Liver (tissue), 8 donors: ENCODE measurements at regions not wholly inside any gene's neighbourhood (a gene's known extent, or its start where the extent isn't known, plus 50 kb on each side); places are given as distances from the start of the nearest gene placed in this dataset.
"Not testable (repeated sequence)": the region's sequence is repeated elsewhere in the genome, so short reads cannot be mapped to it uniquely, and the experiment has no call there.

Experiments used
- DNase-seq: peaks from one replicate; pipeline ENCODE4 v3.0.0-alpha.2; 2017; ENCODE audit warnings: low spot score
- H3K27ac ChIP-seq, 2 donors: one replicate each; pipeline ENCODE4 v1.7.0; 2013; ENCODE audit warnings: inconsistent platforms in 2 of 2, low read length in 2 of 2, control low read depth in 1 of 2, low read depth in 1 of 2, mild to moderate bottlenecking in 1 of 2
- H3K27me3 ChIP-seq, 4 donors: one replicate each; pipeline versions ENCODE4 v1.6.1 to v1.7.0; 2013; ENCODE audit warnings: low read length in 3 of 4, inconsistent platforms in 1 of 4, mild to moderate bottlenecking in 1 of 4, moderate library complexity in 1 of 4; ENCODE audit not compliant: control insufficient read depth in 4 of 4, insufficient read depth in 4 of 4
- H3K36me3 ChIP-seq, 4 donors: one replicate each; pipeline versions ENCODE4 v1.6.1 to v1.7.0; 2013; ENCODE audit warnings: low read length in 3 of 4, mild to moderate bottlenecking in 3 of 4, low read depth in 1 of 4, moderate library complexity in 1 of 4; ENCODE audit not compliant: control insufficient read depth in 4 of 4, insufficient read depth in 3 of 4
- H3K4me1 ChIP-seq, 4 donors: one replicate each; pipeline versions ENCODE4 v1.6.1 to v1.7.0; 2013; ENCODE audit warnings: low read length in 3 of 4, mild to moderate bottlenecking in 3 of 4, moderate library complexity in 1 of 4; ENCODE audit not compliant: control insufficient read depth in 4 of 4, insufficient read depth in 4 of 4
- H3K4me3 ChIP-seq, 3 donors: one replicate each; pipeline versions ENCODE4 v1.6.1 to v1.7.0; 2013; ENCODE audit warnings: low read length in 3 of 3, control low read depth in 1 of 3, low read depth in 1 of 3, mild to moderate bottlenecking in 1 of 3
- H3K9ac ChIP-seq, 2 donors: one replicate each; pipeline ENCODE4 v1.7.0; 2013; ENCODE audit warnings: low read length in 2 of 2, mild to moderate bottlenecking in 2 of 2, moderate library complexity in 2 of 2, control low read depth in 1 of 2, low read depth in 1 of 2
- H3K9me3 ChIP-seq, 4 donors: one replicate each; pipeline versions ENCODE4 v1.6.1 to v1.7.0; 2013; ENCODE audit warnings: low read length in 3 of 4; ENCODE audit not compliant: control insufficient read depth in 4 of 4
- FOXA1 ChIP-seq: IDR thresholded peaks from 2 replicates; pipeline ENCODE4 v1.6.1; 2016; ENCODE audit warnings: antibody characterized with exemption
- FOXA2 ChIP-seq: IDR thresholded peaks from 2 replicates; pipeline ENCODE4 v1.6.1; 2016; ENCODE audit warnings: antibody characterized with exemption
- GABPA ChIP-seq, 2 donors: IDR thresholded peaks in 1 of 2; conservative IDR thresholded peaks in 1 of 2; 2 replicates each; pipeline ENCODE4 v1.6.1; 2016; ENCODE audit warnings: antibody characterized with exemption in 2 of 2, mild to moderate bottlenecking in 1 of 2, moderate library complexity in 1 of 2
- HNF4A ChIP-seq, 2 donors: conservative IDR thresholded peaks; 2 replicates each; pipeline ENCODE4 v1.6.1; 2016; ENCODE audit warnings: antibody characterized with exemption in 2 of 2, mild to moderate bottlenecking in 2 of 2
- JUND ChIP-seq, 2 donors: IDR thresholded peaks; 2 replicates each; pipeline ENCODE4 v1.6.1; 2016; ENCODE audit warnings: antibody characterized with exemption in 2 of 2
- RAD21 ChIP-seq, 2 donors: IDR thresholded peaks; 2 replicates each; pipeline ENCODE4 v1.6.1; 2016; ENCODE audit warnings: antibody characterized with exemption in 2 of 2, mild to moderate bottlenecking in 2 of 2
- RXRA ChIP-seq, 2 donors: IDR thresholded peaks; 2 replicates each; pipeline ENCODE4 v1.6.1; 2017 to 2018; ENCODE audit warnings: antibody characterized with exemption in 2 of 2, mild to moderate bottlenecking in 1 of 2
- SP1 ChIP-seq: IDR thresholded peaks from 2 replicates; pipeline ENCODE4 v1.6.1; 2018; ENCODE audit warnings: antibody characterized with exemption, mild to moderate bottlenecking
- TAF1 ChIP-seq: conservative IDR thresholded peaks from 2 replicates; pipeline ENCODE4 v1.6.1; 2016; ENCODE audit warnings: antibody characterized with exemption, mild to moderate bottlenecking
- WGBS: extraction: QIAGEN DNeasy Blood & Tissue Kit; methylation state at CpG from one replicate; pipeline ENCODE4 v1.1.7; 2013; 5-methylcytosine and 5-hydroxymethylcytosine counted together
- TF ChIP-seq, protein P1 (sequence below): fragments of 150-350 bp; IDR thresholded peaks from 2 replicates; pipeline ENCODE4 v1.5.1; 2017; ENCODE audit warnings: improper control_type of control experiment, low read depth, low read length; ENCODE audit not compliant: missing input control
- TF ChIP-seq, protein P2 (sequence below): IDR thresholded peaks from 2 replicates; pipeline ENCODE4 v1.6.1; 2016; ENCODE audit warnings: antibody characterized with exemption, mild to moderate bottlenecking
- donor health status: healthy.
- donor health status: healthy.
- donor health status: healthy.
- donor health status: healthy.
- donor health status: healthy.

DNA sequence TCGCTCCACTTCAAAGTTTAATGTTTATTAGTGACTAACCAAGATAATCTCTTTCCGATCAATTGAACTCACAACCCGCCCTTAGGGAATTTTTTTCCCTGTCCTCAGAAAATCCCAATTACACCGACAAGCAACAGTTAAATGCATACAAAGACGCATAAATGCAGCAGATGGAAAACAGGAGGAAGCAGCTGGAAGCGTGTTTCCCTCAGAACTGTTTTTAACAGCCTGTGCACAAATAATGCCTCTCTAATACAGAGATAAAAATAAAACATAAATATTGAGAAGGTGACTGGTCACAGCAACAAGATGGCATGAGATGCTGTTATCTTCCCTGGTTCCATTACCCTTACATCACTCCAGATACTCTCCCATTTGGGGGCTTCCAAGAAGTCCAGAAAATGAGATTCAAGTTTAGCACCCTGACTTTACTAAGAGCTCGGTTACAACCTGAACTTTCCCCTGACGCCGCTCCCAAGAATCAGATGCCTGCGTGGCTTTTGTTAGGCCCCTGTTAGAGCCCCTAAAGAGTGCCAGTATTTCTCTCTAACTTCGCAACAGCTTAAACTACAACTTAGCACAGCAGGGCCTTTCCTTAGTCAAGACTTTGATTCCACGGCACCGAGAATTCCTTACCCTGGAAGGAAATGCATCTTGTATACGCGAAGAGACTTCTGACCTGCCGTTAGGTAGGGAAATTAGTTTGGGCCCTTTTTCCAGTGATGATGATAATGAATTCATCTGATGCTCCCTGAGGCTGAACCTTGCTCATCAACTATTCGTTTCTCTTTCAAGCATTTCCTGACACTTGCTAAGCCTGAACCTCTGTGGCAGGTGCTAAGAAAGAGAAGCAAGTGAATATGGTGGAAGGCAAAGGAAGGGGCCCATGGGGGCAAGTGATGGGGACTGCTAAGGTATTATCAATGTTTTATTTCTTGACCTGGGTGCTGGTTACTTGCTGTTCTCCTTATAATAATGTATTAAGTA is 137.7 kb upstream of the SMYD2 start:
- H3K9me3 ChIP-seq: no peaks in the 10 kb centered on the region
- H3K27ac ChIP-seq: no peak overlapping the region
- DNase-seq: no peak
- WGBS: 79% methylated on average over 17 of the region's 17 CpGs
- no peaks in the 10 kb centered on the region for H3K27me3 ChIP-seq
- no peaks in the 10 kb centered on the region for H3K36me3 ChIP-seq
- no peak for TF ChIP-seq FOXA2
- TF ChIP-seq HNF4A (conservative IDR thresholded peaks at IDR 0.05): no peak
- no peak for TF ChIP-seq SP1
- no peak overlapping the region for H3K9ac ChIP-seq
- H3K4me1 ChIP-seq: no peaks in the 10 kb centered on the region
- no peak overlapping the region for H3K4me3 ChIP-seq

DNA sequence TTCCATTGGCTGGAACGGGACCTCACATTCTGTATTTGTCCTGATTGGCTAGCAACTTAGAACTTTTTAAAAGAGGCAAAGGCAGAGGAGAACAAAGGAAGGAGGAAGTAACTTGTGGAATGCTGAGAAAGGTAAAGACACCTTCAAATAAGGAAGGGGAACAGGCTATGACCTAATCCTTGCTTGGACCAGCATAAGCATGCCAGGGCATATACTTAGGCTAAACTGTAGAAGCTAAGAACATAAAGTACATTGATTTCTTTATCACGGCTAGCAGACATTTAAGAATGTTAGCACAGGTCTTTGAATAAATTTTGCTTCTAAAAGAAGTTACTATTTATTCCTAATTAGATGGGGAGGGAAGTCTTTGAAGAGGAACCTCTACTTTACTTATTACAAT is 136.4 kb upstream of the SMYD2 start:
- H3K27ac ChIP-seq, H3K9ac ChIP-seq, H3K9me3 ChIP-seq, H3K36me3 ChIP-seq, H3K4me1 ChIP-seq, H3K4me3 ChIP-seq, H3K27me3 ChIP-seq, DNase-seq: not testable (repeated sequence)
- 90% methylated on average over 2 of the region's 2 CpGs for WGBS

DNA sequence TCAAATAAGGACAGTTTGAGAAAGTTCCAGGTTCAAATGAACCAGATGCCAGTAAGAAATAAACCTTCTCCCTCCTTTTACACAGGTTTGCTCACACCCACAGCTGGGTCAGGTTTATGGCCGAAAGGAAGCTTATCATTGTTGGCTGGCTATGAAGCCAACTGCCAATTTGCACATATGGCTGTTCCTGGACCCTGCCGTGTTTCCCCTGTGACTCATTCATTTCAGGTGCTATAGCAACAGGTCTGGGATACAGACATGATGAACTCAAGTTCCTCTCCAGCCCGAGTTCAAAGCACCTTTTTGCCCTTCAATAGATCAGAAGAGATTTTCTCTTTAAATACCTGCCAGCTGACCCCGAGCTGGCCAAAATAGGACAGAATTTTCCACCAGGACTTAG is 134.4 kb upstream of the SMYD2 start:
- 72% methylated on average over 4 of the region's 4 CpGs for WGBS
- TF ChIP-seq FOXA1: no peak
- no peak for DNase-seq

DNA sequence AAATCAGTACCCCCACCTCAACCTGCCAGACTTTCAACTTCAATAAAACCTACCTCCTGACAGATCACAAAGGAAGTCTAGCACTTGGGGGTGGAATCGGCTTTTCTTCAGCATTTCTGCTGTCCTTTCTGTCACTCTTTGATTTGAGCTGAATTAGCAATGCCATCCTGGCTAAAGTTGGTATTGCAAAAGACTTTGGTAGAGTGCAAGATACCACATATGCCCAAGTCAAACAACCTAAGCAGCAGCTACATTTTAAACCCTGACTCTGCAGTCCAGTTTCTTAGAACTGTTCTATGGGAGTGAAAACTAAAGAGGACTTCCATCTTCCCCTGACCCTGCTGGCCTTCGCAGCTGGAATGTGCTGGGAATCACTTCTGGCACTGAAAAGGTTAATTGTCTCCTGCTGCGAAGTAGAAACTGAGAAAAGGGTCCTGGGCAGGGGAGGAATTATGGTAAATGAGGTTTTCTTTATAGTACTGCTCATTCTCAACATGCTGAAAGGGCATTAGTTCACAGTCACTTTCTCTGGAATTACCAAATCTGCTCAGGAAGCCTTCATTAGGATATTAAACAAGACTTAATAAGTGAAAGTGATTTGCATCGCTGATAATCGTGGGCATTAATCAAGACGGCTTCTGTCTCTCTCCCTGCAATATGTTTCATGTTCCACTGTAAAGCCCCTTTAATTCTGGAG is 126.2 kb upstream of the SMYD2 start:
- TF ChIP-seq RXRA (IDR thresholded peaks at IDR 0.05) (no peak), TAF1 (no peak), FOXA2 (no peak), GABPA (IDR thresholded peaks at IDR 0.05 in 1 of 2, conservative IDR thresholded peaks at IDR 0.05 in 1 of 2) (no peak), JUND (IDR thresholded peaks at IDR 0.05) (no peak), HNF4A (conservative IDR thresholded peaks at IDR 0.05) (no peak), RAD21 (IDR thresholded peaks at IDR 0.05) (no peak), FOXA1 (no peak)
- TF ChIP-seq, protein P1, sequence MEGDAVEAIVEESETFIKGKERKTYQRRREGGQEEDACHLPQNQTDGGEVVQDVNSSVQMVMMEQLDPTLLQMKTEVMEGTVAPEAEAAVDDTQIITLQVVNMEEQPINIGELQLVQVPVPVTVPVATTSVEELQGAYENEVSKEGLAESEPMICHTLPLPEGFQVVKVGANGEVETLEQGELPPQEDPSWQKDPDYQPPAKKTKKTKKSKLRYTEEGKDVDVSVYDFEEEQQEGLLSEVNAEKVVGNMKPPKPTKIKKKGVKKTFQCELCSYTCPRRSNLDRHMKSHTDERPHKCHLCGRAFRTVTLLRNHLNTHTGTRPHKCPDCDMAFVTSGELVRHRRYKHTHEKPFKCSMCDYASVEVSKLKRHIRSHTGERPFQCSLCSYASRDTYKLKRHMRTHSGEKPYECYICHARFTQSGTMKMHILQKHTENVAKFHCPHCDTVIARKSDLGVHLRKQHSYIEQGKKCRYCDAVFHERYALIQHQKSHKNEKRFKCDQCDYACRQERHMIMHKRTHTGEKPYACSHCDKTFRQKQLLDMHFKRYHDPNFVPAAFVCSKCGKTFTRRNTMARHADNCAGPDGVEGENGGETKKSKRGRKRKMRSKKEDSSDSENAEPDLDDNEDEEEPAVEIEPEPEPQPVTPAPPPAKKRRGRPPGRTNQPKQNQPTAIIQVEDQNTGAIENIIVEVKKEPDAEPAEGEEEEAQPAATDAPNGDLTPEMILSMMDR: no peak
- TF ChIP-seq, protein P2, sequence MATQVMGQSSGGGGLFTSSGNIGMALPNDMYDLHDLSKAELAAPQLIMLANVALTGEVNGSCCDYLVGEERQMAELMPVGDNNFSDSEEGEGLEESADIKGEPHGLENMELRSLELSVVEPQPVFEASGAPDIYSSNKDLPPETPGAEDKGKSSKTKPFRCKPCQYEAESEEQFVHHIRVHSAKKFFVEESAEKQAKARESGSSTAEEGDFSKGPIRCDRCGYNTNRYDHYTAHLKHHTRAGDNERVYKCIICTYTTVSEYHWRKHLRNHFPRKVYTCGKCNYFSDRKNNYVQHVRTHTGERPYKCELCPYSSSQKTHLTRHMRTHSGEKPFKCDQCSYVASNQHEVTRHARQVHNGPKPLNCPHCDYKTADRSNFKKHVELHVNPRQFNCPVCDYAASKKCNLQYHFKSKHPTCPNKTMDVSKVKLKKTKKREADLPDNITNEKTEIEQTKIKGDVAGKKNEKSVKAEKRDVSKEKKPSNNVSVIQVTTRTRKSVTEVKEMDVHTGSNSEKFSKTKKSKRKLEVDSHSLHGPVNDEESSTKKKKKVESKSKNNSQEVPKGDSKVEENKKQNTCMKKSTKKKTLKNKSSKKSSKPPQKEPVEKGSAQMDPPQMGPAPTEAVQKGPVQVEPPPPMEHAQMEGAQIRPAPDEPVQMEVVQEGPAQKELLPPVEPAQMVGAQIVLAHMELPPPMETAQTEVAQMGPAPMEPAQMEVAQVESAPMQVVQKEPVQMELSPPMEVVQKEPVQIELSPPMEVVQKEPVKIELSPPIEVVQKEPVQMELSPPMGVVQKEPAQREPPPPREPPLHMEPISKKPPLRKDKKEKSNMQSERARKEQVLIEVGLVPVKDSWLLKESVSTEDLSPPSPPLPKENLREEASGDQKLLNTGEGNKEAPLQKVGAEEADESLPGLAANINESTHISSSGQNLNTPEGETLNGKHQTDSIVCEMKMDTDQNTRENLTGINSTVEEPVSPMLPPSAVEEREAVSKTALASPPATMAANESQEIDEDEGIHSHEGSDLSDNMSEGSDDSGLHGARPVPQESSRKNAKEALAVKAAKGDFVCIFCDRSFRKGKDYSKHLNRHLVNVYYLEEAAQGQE: no peak
- WGBS: 67% methylated on average over 6 of the region's 6 CpGs

More for the DNA sequence above, 134.4 kb upstream of the SMYD2 start:
- no peak overlapping the region for H3K9ac ChIP-seq
- H3K4me1 ChIP-seq: no peaks in the 10 kb centered on the region
- no peaks in the 10 kb centered on the region for H3K27me3 ChIP-seq
- H3K36me3 ChIP-seq: no peaks in the 10 kb centered on the region
- H3K9me3 ChIP-seq: no peaks in the 10 kb centered on the region
- H3K27ac ChIP-seq: no peak overlapping the region
- no peak overlapping the region for H3K4me3 ChIP-seq

More for the DNA sequence above, 126.2 kb upstream of the SMYD2 start:
- DNase-seq: no peak
- Histone ChIP-seq H3K27me3 (no peaks in the 10 kb centered on the region), H3K9ac (no peak overlapping the region), H3K4me1 (peaks cover 0 to 4% (median 2%) of the 10 kb centered on the region in 4 donors), H3K9me3 (peaks cover 0 to 1% (median 0%) of the 10 kb centered on the region in 4 donors), H3K36me3 (no peaks in the 10 kb centered on the region), H3K27ac (no peak overlapping the region), H3K4me3 (no peak overlapping the region)
